HEK293 (cell line): ENCODE measurements at regions not wholly inside any gene's neighbourhood (a gene's known extent, or its start where the extent isn't known, plus 50 kb on each side); places are given as distances from the start of the nearest gene placed in this dataset.

ENCODE experiments used
- CTCF ChIA-PET: fragments of 350-600 bp; formaldehyde crosslinking; extraction: SDS; loops from one replicate; lab custom pipeline; 2021; ENCODE audit warnings: antibody characterized with exemption; lab: Yijun Ruan, JAX
- POLR2A ChIA-PET: fragments of 300-600 bp; formaldehyde crosslinking; extraction: SDS; loops from one replicate; lab custom pipeline; 2020; ENCODE audit warnings: antibody characterized with exemption, inconsistent platforms; lab: Yijun Ruan, JAX
- H3K27ac ChIP-seq: fragments of 200-500 bp; sonication (Bioruptor generic); 2 replicates; pipeline ENCODE4 v1.5.1; 2014; ENCODE audit warnings: low read depth, low read length, control low read depth, inconsistent platforms; ENCODE audit errors: extremely low read depth
- H3K36me3 ChIP-seq, 2 experiments: fragments of 200-500 bp in 1 of 2; sonication (Bioruptor generic) in 1 of 2; 1 replicate in 1 of 2; 2 replicates in 1 of 2; pipeline ENCODE4 v1.5.1; 2014 to 2017; ENCODE audit warnings: inconsistent platforms in 2 of 2, low read length in 2 of 2; ENCODE audit not compliant: control insufficient read depth in 2 of 2, insufficient read depth in 1 of 2
- H3K4me1 ChIP-seq: fragments of 200-500 bp; sonication (Bioruptor generic); 2 replicates; pipeline ENCODE4 v1.5.1; 2014; ENCODE audit warnings: mild to moderate bottlenecking, low read length, inconsistent platforms; ENCODE audit not compliant: control insufficient read depth, insufficient read depth
- H3K4me3 ChIP-seq: 2 replicates; pipeline ENCODE4 v1.5.1; 2011; ENCODE audit warnings: low read depth, mild to moderate bottlenecking, control low read depth, low read length, moderate library complexity
- H3K9me3 ChIP-seq: fragments of 200-500 bp; sonication (Bioruptor generic); 2 replicates; pipeline ENCODE4 v1.5.1; 2014; ENCODE audit warnings: low read depth, low read length, inconsistent platforms; ENCODE audit not compliant: control insufficient read depth, insufficient read depth
- GFI1B ChIP-seq: fragments of 450-650 bp; formaldehyde crosslinking; IDR thresholded peaks from 2 replicates; pipeline ENCODE4 v1.5.1; 2016; ENCODE audit warnings: missing biosample characterization, missing genetic modification characterization
- KLF1 ChIP-seq: fragments of 450-650 bp; formaldehyde crosslinking; IDR thresholded peaks from 2 replicates; pipeline ENCODE4 v1.5.1; 2016; ENCODE audit warnings: missing biosample characterization, missing genetic modification characterization
- KLF10 ChIP-seq: fragments of 450-650 bp; IDR thresholded peaks from 2 replicates; pipeline ENCODE4 v1.5.1; 2018; ENCODE audit warnings: missing biosample characterization, mild to moderate bottlenecking, missing genetic modification characterization
- KLF7 ChIP-seq: fragments of 450-650 bp; formaldehyde crosslinking; IDR thresholded peaks from 2 replicates; pipeline ENCODE4 v1.5.1; 2016; ENCODE audit warnings: missing biosample characterization, missing genetic modification characterization, borderline replicate concordance
- MEIS1 ChIP-seq: sonication (generic); formaldehyde crosslinking; IDR thresholded peaks from 2 replicates; pipeline ENCODE4 v1.8.1; 2022; ENCODE audit warnings: missing genetic modification reagents, mild to moderate bottlenecking, borderline replicate concordance
- PATZ1 ChIP-seq: fragments of 450-650 bp; formaldehyde crosslinking; IDR thresholded peaks from 2 replicates; pipeline ENCODE4 v1.5.1; 2016; ENCODE audit warnings: missing biosample characterization, missing genetic modification characterization
- PRDM2 ChIP-seq: fragments of 450-650 bp; formaldehyde crosslinking; IDR thresholded peaks from 2 replicates; pipeline ENCODE4 v1.5.1; 2016; ENCODE audit warnings: missing biosample characterization, missing genetic modification characterization, borderline replicate concordance
- YY1 ChIP-seq: fragments of 450-650 bp; formaldehyde crosslinking; IDR thresholded peaks from 2 replicates; pipeline ENCODE4 v1.5.1; 2018; ENCODE audit warnings: missing biosample characterization, missing genetic modification characterization
- ZBTB17 ChIP-seq: fragments of 450-650 bp; formaldehyde crosslinking; IDR thresholded peaks from 2 replicates; pipeline ENCODE4 v1.5.1; 2016; ENCODE audit warnings: missing biosample characterization, missing genetic modification characterization
- ZBTB21 ChIP-seq: fragments of 450-650 bp; formaldehyde crosslinking; IDR thresholded peaks from 2 replicates; pipeline ENCODE4 v1.5.1; 2017; ENCODE audit warnings: missing biosample characterization, missing genetic modification characterization
- ZNF146 ChIP-seq: fragments of 450-650 bp; formaldehyde crosslinking; IDR thresholded peaks from 2 replicates; pipeline ENCODE4 v1.5.1; 2016; ENCODE audit warnings: missing biosample characterization, missing genetic modification characterization
- ZNF2 ChIP-seq: fragments of 450-650 bp; formaldehyde crosslinking; IDR thresholded peaks from 2 replicates; pipeline ENCODE4 v1.5.1; 2016; ENCODE audit warnings: missing biosample characterization, missing genetic modification characterization
- ZNF362 ChIP-seq: fragments of 450-650 bp; formaldehyde crosslinking; IDR thresholded peaks from 2 replicates; pipeline ENCODE4 v1.5.1; 2016; ENCODE audit warnings: missing biosample characterization, missing genetic modification characterization
- ZNF394 ChIP-seq: fragments of 450-650 bp; formaldehyde crosslinking; IDR thresholded peaks from 2 replicates; pipeline ENCODE4 v1.5.1; 2016; ENCODE audit warnings: missing biosample characterization, missing genetic modification characterization, mild to moderate bottlenecking, moderate library complexity, borderline replicate concordance
- ZNF416 ChIP-seq: fragments of 450-650 bp; formaldehyde crosslinking; IDR thresholded peaks from 2 replicates; pipeline ENCODE4 v1.5.1; 2016; ENCODE audit warnings: missing biosample characterization, missing genetic modification characterization
- ZNF433 ChIP-seq: fragments of 450-650 bp; formaldehyde crosslinking; IDR thresholded peaks from 2 replicates; pipeline ENCODE4 v1.5.1; 2016; ENCODE audit warnings: missing biosample characterization, missing genetic modification characterization, low read depth
- ZNF501 ChIP-seq: fragments of 450-650 bp; formaldehyde crosslinking; IDR thresholded peaks from 2 replicates; pipeline ENCODE4 v1.5.1; 2016; ENCODE audit warnings: missing biosample characterization, missing genetic modification characterization
- ZNF518A ChIP-seq: fragments of 450-650 bp; formaldehyde crosslinking; conservative IDR thresholded peaks from 2 replicates; pipeline ENCODE4 v1.5.1; 2016; ENCODE audit warnings: low read depth, missing biosample characterization, missing genetic modification characterization
- ZNF521 ChIP-seq: fragments of 450-650 bp; formaldehyde crosslinking; IDR thresholded peaks from 2 replicates; pipeline ENCODE4 v1.5.1; 2017; ENCODE audit warnings: missing biosample characterization, mild to moderate bottlenecking, missing genetic modification characterization
- ZNF549 ChIP-seq: fragments of 450-650 bp; IDR thresholded peaks from 2 replicates; pipeline ENCODE4 v1.5.1; 2018; ENCODE audit warnings: missing biosample characterization, missing genetic modification characterization, mild to moderate bottlenecking, inconsistent platforms, moderate library complexity
- ZNF560 ChIP-seq: fragments of 450-650 bp; formaldehyde crosslinking; IDR thresholded peaks from 2 replicates; pipeline ENCODE4 v1.5.1; 2017; ENCODE audit warnings: missing biosample characterization, missing genetic modification characterization, borderline replicate concordance
- ZNF571 ChIP-seq: fragments of 450-650 bp; formaldehyde crosslinking; IDR thresholded peaks from 2 replicates; pipeline ENCODE4 v1.5.0; 2017; ENCODE audit warnings: missing biosample characterization, missing genetic modification characterization
- ZNF768 ChIP-seq: fragments of 450-650 bp; formaldehyde crosslinking; IDR thresholded peaks from 2 replicates; pipeline ENCODE4 v1.5.1; 2018; ENCODE audit warnings: missing biosample characterization, mild to moderate bottlenecking, missing genetic modification characterization

- TF ChIP-seq ZNF571: no peak
- no peak for TF ChIP-seq ZNF501
- no peak for TF ChIP-seq ZNF518A (tag by site-specific recombination)
- TF ChIP-seq KLF7 (tag by site-specific recombination): no peak
- no peak for TF ChIP-seq PRDM2
- TF ChIP-seq MEIS1 (CRISPR knock-in tag): no peak
- TF ChIP-seq ZNF521 (tag by site-specific recombination): no peak
- no peak for TF ChIP-seq ZNF549 (tag by site-specific recombination)
- TF ChIP-seq, all 188 proteins: peak for 0
- POLR2A ChIA-PET: no interaction called here
- CTCF ChIA-PET: interaction anchor here (0.5 kb wide), 1 partner anchor 714 kb away, joined by 3 read pairs; no protein-coding TSS in a partner anchor
These were observed 181.7 kb upstream of the SLC25A13 start for GRCh38 chr7:96503597-96503996.

DNA sequence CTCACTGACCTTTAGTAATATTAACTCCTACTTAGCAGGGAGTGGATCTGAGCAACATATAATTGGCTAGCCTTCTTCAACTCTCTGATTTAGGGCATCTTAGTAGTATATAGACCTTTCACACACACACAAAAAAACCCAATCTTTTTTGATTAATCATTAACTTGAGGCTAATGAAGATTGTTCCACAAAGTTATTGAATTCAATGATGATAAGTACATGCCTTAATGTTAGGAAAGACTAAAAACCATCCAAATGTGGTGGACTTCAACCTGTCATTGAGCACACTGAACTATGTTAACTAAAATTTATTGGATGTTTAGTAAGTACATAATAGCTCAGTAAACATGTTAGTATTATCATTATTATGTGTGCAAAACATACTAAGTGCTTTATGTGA, 179.4 kb upstream of the SLC25A13 start:
- Histone ChIP-seq H3K9me3 (no peaks in the 10 kb centered on the region), H3K4me3 (no peak overlapping the region), H3K4me1 (no peaks in the 10 kb centered on the region), H3K36me3 (no peaks in the 10 kb centered on the region), H3K27ac (no peak overlapping the region)
- CTCF ChIA-PET: no interaction called here
- POLR2A ChIA-PET: no interaction called here
- TF ChIP-seq ZNF2 (tag by site-specific recombination) (no peak), ZNF560 (no peak), GFI1B (no peak), ZNF416 (no peak), ZNF394 (no peak), KLF10 (tag by site-specific recombination) (no peak), ZNF768 (tag by site-specific recombination) (no peak), ZBTB17 (no peak), PATZ1 (no peak), KLF1 (tag by site-specific recombination) (no peak), ZNF362 (no peak), ZNF146 (tag by site-specific recombination) (no peak), ZBTB21 (tag by site-specific recombination) (no peak), ZNF433 (tag by site-specific recombination) (no peak), YY1 (tag by site-specific recombination) (no peak)

More at GRCh38 chr7:96503597-96503996, 181.7 kb upstream of the SLC25A13 start:
- Histone ChIP-seq H3K36me3 (no peaks in the 10 kb centered on the region), H3K4me1 (no peaks in the 10 kb centered on the region), H3K27ac (no peak overlapping the region), H3K9me3 (no peaks in the 10 kb centered on the region), H3K4me3 (no peak overlapping the region)
